RPMI7951 (cell line): ENCODE measurements at regions not wholly inside any gene's neighbourhood (a gene's known extent, or its start where the extent isn't known, plus 50 kb on each side); places are given as distances from the start of the nearest gene placed in this dataset.
"Not testable (repeated sequence)": the region's sequence is repeated elsewhere in the genome, so short reads cannot be mapped to it uniquely, and the experiment has no call there.

Source experiments
- DNase-seq: peaks from one replicate; pipeline ENCODE4 v3.0.0-alpha.2; 2012; ENCODE audit warnings: low read depth

DNA sequence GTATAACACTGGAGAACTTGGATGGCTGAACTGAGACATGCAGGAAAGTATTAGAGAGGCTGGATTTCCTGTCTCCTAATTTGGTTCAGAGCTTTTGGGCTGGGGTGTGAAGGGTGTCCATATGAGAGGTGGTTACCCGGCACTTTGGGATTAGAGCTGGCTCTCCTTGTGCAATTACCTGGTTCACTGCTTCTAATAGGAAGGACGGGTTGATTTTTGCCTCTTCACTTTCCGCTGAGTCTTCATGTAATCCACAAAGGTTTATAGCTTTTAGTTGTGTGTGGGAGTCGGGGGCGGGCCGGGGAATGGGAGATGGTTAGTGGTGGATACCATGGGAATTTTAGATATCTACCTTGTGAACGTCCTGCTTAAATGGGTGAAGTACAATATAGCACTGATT, 151.5 kb downstream of the BTBD3 start:
- no peak for DNase-seq

- no peak for DNase-seq
Measured at GRCh38 chr20:12072221-12072953, 154.7 kb downstream of the BTBD3 start.

DNA sequence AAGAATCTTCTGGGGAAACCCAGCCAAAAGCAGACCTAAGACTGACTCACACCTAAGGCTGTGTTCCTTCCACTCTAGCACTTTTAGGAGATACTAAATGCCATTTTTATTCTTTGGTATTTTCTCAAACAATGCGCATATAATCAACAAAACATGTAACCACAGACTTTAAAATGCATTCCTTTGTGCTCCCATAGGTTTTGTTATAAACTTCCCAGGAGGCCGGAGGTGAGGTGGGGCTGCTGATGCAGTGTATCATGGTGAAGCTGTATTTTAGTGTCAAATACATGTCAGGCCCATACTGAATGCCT, 155.2 kb downstream of the BTBD3 start:
- no peak for DNase-seq

- DNase-seq, result no peak
Measured at GRCh38 chr20:12074111-12074655, 156.5 kb downstream of the BTBD3 start.

DNA sequence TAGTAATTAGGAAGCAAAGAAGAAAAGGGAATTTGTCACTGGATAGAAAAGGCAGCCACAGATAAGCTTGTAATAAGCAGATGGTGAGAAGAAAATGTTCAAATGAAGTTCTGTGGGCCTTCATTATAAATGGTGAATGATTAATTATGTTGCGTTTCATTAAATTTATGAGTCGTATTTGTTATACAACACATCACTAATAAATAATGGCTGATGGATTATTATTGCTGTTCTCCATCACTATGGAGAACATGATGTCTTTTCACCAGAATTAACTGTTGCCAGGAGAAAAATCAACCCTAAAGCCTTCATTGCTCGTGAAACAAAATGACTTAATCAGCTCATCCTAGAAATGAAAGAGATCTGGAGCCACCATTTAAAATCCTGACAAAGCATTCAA, 158.5 kb downstream of the BTBD3 start:
- DNase-seq, result no peak

DNA sequence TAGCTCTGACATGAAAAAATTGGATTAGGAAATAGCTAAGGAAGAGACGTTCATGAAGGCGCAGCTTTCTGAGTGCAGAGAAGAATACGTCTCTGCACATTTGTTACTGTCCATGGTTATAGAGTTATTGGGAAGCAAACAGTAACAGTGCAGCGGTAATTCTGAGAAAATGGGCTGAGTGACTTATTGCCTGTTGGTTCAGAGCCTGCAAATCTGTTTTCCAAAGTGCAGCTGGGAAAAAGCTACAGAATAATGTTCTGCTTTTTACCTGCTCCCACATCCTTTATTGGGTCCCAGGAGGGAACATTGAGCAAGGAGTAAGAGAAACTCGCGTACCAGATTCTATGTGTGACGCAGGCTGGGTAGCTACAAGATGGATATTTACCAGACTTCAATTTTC, 160.2 kb downstream of the BTBD3 start:
- DNase-seq, result no peak

DNA sequence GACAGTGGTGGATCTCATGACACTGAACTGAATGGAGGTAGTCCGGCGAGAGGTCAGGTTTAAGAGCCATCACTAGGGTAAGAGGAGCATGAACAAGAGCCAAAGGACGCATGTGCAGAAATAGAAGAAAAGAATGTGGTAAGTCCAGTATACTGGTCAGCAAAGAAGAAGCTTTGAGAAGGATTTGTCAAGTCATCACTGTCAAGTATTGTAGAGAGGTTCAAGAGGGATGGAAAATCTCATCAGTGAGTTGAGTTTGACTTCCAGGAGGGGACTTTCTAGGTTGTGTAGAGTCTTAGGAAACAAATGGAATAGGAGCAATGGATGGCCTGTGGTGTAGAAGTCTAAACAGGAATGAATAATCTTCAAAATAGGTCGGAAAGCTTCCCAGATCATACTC, 161.8 kb downstream of the BTBD3 start:
- DNase-seq, result no peak

DNA sequence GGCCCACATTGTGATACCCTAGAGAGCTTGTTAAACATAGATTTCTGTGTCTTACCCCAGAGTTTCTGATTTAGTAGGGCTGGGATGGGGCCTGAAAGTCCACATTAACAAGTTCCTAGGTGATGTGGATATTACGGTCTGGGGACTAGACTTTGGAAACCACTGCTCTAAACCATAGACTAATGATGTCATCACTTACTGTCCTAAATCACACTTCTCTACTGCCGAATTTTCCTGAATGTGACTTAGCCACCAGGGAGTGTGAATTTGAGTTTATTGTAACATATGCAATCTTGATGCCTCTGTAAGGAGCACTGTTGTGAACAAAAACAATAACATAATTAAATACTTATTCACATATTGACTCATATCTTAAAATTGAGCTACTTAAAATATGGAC, 165.6 kb downstream of the BTBD3 start:
- no peak for DNase-seq

DNA sequence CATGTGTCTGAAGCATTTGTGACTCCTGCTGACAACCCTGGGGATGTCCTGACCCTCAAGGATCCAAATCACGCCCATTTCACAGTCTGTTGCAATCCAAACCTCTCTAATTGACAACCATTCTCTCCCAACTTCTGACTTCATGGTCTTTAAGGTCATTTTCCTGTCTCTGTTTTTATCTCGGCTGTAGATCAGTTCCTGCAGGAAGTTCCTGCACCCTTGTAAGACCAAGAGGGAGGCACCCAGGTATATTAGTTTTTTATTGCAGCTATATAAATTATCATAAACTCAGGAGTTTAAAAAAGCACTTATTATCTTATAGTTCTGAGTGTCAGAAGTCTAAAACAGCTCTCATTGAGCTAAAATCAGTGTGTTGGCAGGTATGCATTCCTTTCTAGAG, 166.8 kb downstream of the BTBD3 start:
- DNase-seq, result no peak

DNA sequence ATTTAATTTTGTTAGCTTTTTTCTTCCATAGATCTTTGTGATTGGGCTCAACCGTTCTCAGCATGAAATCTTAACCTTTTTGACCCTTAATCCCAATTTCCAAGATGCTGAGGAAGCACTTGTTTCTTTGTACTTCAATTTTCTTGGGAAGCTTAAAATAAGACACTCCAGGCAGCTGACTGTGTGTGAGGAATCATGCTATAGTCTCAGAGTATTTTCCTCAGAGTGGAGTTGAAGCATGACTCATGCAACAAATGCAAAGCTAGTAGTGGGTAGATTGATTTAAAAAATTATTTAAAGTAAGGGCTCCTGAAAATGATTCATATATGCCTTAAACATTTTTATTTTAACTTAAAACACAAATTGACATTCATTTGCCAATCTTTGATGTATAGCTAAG, 168.7 kb downstream of the BTBD3 start:
- no peak for DNase-seq

GRCh38 chr20:12090920-12091319, 173.2 kb downstream of the BTBD3 start:
- DNase-seq, result no peak

DNA sequence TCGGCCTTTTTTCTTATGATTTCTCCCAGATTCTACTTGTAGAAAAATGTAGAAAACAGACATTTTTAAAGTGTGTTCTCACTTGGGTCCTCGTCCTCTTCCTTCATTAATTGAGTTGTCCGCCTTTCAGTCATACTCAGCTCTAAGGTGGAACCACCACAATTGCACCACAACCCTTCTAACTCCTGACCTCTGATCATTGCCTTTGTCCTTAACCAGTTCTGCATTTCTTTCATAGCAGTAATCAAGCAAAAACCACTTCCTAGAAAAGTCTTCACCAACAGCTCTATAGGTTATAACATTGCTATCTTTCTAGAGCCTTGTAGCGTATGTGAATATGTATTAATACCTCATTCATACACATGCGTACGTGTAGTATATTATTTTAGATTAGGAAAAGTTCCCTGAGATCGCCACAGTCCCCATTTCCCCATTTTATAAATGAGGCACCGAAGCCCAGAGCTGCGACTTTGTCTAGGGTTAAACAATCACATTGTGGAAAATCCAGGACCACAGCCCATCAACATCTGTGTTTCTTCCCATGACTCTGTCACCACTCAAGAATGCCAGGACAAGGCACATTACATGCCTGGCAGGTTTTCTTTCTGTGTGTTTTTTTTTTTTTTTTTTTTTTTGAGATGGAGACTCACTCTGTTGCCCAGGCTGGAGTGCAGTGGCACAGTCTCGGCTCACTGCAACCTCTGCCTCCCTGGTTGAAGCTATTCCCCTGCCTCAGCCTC, 175.5 kb downstream of the BTBD3 start:
- no peak for DNase-seq

DNA sequence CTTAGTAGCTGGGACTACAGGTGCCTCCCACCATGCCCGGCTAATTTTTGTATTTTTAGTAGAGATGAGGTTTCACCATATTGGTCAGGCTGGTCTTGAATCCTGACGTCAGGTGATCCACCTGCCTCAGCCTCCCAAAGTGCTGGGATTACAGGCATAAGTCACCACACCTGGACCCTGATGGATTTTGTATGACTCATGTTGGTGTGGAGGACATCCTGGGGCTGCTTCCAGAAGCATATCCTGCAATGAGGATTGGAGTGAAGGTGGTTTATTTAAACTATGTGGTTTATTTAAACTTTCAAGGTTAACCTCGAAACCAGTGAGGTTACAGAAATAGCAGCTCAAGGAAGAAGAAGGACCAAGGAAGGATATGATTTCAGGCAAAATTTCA, 176.1 kb downstream of the BTBD3 start:
- DNase-seq, result not testable (repeated sequence)

DNA sequence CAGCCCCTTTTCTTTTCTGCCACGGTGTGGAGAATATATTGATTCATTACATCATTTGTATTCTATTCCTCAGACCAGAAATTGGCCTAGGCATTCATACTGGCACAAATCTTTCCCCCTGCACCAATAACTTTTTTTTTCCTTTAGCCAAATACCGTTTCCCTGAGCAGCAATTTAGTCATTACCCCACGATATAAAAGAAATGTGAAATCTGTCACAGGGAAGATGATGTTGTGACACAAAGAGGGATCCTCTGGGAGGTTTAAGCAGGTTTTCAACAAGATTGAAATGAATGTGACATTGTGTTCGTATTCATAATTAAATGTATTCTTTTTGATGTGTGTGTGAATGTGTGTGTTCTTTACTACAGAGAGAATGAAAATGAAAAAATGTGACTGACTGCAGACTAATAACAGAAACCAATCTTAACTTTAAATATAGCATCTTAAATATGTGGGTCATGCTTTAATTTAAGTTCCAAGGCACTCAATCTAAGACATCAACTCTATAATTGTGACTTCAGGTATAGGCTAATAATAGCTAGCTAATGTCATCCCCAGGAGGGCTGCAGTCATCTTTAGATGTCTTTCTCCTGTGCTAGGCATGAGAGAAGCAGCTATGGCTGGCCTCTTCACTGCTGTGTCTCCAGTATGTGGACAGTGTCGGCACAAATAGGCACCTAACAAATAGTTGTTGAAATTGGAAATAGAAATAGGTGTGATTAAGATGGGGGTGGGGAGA, 177.7 kb downstream of the BTBD3 start:
- no peak for DNase-seq

DNA sequence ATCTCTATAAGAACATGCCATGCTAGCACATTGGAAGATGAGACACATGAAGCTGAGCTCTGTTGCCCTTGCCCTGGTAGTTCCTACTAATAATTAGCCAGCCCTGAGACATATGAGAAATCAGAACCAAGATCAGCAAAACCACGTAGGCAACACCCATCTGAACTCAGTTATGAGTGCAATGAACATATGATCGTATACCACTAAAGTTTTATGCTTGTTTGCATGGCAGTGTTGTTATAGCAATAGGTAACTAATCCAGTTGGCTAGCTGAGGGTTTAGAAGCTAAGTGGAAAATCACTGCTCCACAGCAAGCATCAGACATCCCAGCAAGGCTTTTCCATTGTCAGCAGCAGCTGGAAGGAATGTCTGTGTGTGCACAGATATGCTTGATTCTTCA, 180.7 kb downstream of the BTBD3 start:
- DNase-seq, result no peak

DNA sequence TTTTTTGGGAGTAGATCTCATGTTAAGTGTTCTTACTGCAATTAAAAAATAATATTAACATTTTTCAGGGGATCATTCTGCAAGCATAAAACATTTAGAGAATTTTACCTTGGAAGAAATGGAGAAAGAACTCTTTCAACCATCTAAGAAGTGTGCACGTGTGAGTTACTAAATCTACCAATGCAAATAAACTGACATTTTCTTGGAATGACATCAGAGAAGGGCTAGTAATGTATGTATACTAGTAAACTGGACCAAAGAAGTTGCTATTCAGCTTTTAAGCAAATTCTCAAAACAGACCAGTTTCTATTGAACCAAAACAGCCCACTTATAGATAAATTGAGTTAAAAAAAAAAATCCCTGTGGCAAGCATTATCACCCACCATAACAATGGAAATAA, 191.2 kb downstream of the BTBD3 start:
- DNase-seq, result no peak

- no peak for DNase-seq
Measured at GRCh38 chr20:12110274-12110673, 192.6 kb downstream of the BTBD3 start.

- DNase-seq, result peak; percentile 28
Measured at GRCh38 chr20:12110711-12111110, 193.0 kb downstream of the BTBD3 start.

- DNase-seq, result no peak
Measured at GRCh38 chr20:12111431-12112088, 193.9 kb downstream of the BTBD3 start.

DNA sequence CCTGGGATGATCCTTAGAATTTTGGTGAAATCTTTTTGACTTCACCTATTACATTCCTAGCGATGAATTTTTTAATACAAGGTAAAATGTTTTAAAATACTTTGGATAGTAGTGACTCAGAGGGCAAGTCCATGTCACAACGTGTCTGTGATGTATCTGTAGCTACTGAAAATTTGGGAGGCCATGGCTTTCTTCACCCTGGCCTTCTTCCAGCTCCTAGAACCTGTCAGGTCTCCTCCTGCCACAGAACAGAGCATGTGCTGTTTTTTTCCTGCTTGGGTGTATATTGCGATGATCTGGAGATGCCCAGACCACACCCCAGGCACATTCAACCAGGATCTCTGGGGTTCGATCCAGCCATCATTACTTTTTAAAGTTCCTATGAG, 194.4 kb downstream of the BTBD3 start:
- no peak for DNase-seq

GRCh38 chr20:12112665-12113064, 195.0 kb downstream of the BTBD3 start:
- no peak for DNase-seq

- no peak for DNase-seq
Measured at GRCh38 chr20:12113075-12113467, 195.4 kb downstream of the BTBD3 start.
